GM21717 (cell line): ENCODE measurements at regions not wholly inside any gene's neighbourhood (a gene's known extent, or its start where the extent isn't known, plus 50 kb on each side); places are given as distances from the start of the nearest gene placed in this dataset.

Experiments
- ATAC-seq: cut with Tn5 transposase; IDR thresholded peaks from one replicate; pipeline ENCODE4 v1.9.1; 2021; ENCODE audit warnings: mild to moderate bottlenecking, moderate library complexity; ENCODE audit not compliant: unreplicated experiment

DNA sequence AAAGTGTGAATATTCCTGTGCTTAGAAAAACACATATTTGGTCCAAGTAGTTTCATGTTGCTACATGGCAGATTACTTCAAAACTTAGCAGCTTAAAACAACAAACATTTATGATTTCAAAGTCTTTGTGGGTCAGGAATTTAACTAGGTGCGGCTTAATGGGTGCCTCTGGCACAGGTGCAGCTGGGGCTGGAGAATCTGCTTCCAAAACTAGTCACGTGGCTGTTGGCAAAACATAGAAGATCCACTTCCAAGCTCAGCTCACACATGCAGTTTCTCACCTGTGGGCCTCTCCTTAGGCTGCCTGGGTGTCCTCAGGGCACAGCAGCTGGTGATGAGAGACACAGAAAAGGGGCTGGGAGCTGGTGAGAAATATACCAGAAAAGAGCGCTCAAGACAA is 263.4 kb downstream of the TTLL7 start:
- ATAC-seq, result no peak

DNA sequence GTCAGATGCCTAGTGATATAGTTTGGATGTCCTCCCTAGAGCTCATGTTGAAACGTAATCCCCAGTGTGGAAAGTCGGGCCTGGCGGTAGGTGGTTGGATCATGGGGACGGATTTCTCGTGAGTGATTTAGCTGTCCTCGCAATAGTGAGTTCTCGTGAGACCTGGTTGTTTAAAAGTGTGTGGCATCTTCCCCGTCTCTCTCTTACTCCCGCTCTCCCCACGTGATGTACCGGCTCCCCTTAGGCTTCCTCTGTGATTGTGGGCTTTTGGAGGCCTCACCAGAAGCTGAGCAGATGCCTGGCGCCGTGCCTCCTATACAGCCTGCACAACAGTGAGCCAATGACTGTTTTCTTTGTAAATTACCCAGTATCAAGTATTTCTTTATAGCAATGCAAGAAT is 264.5 kb downstream of the TTLL7 start:
- no peak for ATAC-seq

DNA sequence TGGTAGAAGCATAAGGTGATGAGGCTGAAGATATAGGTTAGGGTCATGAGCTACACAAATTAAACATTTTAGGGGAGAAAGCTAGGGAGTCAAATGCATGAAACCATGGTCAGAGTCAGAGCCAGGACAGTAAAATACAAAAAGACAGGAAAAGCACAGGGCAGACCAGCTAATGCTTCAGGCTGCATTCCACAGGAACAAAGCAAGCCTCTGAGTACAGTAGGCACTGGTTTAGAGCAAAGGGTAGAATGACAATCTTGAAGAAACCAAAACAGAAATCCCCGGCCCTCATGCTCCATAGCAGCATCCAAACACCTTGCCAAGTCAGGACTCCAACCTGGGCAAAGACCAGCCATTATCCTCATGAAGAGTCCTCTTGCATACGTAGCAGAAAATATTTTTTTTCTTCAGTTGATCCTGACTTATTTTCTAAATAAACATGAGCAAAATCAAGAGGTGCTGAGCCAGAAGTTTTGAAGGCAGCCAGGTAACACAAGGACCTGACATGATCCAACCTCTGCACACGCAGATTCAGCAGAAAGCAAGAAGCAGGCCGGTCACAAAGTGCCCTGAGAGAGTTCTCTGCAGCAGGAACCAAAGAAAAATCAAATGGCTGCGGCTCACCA is 273.1 kb downstream of the TTLL7 start:
- ATAC-seq, result no peak

DNA sequence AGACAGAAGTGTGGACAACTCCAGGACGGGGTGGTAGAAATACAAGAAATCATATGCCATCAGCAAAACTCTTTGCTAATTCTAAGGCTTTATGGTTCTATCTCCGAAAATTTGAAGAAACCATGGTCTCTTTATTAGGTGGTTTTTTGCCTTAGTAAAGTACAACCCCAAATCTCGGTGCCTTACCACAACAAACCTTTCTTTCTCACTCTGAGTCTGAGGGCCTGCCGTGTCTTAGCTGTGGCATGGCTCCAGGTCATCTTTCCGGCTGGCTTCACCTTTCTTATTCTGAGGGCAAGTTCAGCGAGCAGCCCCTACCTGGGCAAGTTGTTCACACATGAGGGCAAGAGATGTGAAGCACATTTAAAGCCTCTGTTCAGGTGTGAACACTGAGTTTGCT is 280.6 kb downstream of the TTLL7 start:
- peak; percentile 77 for ATAC-seq

DNA sequence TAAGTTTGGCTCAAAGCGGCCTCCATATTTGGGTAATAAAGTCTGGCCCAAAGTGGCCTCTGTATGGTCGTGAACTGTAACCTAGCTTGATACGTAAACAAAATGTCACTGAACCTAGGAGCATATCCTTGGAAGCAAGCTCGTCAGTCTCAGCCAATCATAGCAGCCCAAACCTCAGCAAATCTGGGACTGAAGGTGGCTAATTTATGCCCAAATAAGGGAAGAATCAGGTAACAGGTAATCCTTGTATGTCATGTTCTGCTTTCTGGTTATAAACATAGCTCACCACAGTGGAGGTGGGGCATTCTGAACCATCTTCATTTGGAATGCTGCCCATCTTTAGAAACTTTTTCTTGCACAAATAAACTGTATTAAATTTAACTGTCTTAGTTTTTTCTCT is 281.1 kb downstream of the TTLL7 start:
- ATAC-seq, result no peak

DNA sequence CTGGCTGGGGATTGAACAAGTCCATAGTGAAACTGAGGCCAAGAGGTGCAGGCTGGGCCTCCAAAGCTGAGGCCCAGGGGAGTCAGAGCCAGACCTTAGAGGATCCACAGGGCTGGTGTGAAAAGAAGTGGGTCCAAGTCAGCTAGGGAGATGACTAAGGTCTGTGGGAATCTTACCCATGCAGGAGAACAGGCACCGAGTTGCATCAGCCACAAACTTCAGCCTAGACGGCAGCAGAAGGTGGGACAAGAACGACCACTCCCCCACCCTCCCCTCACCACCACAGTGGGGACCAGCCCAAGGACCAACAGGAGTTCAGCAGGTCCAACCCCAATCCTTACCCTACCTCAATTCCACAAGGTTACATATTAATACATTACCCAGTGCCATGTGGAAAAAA is 282.3 kb downstream of the TTLL7 start:
- no peak for ATAC-seq

DNA sequence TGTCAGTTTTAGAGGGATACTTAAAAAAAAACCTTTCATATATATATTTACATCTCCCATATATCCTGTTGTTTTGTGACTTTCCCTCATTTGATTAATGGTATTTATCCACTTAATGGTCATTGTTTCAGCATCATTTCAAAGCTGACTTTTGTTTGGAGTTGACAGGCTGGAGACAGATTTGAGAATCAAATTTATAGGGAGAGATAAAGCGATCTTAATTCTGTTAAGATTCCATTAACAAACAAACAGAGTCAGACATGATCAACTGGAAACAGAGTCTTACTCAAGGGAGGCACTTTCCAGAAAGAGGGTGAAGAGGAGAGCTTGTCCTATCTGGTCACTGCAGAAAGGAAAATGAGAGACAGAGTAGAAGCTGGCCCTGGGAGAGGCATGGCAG is 283.4 kb downstream of the TTLL7 start:
- no peak for ATAC-seq

DNA sequence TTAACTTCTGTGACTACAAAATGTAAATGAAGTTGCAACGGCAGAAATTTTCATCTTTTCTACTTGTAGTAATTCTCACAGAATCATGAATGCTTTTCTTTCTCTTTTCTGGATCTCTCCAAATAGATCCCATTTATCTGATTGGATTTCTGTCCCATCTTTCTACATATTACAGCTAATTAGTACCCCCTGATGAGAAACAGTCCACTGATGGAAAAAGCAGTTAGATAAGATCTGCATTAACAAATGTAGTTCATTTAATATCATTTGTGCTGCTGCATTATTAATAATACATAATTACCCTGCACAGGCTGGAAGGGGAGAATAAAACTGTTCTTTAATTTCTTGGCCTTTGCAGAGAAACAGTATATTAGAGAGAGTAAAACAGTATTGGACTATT is 289.3 kb downstream of the TTLL7 start:
- ATAC-seq, result no peak

DNA sequence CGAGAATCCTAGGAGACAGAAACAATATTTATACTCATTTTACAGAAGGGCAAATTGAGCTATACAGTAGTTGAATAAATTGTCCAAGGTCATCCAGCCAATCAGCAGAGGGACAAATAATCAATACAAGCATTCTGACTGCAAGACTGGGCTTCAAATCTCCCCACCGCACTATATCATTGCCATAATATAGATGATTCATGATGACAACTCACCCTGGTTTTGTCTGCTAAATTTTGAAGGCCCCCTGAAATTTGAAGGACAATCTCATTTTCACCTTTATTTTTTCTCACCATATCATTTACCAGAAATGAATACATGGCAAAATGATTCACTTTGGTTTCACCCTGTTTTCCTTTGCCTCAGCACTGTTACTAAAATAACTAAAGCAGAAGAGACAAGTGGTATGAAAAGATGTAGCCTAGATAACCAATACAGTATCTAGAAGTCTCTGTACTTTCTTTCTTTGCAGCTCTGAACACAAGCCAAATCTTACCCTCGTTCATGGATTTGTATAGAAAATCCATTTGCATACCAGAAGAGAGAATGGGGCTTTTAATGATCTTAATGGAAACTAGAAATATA is 292.5 kb downstream of the TTLL7 start:
- ATAC-seq, result no peak

DNA sequence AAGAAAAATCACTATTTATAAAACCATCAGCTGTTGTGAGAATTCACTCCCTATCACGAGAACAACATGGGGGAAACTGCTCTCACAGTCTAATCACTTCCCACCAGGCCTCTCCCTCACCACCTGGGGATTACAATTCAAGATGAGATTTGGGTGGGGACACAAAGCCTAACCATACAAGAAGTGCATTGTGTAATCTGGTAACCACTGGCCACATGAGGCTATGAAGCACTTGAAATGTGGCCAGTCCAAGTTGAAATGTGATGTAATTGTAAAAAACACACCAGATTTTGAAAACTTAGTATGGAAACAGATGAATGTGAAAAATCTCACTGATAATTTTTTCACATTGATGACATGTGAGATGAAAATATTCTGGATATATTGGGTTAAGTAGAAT is 293.8 kb downstream of the TTLL7 start:
- no peak for ATAC-seq

DNA sequence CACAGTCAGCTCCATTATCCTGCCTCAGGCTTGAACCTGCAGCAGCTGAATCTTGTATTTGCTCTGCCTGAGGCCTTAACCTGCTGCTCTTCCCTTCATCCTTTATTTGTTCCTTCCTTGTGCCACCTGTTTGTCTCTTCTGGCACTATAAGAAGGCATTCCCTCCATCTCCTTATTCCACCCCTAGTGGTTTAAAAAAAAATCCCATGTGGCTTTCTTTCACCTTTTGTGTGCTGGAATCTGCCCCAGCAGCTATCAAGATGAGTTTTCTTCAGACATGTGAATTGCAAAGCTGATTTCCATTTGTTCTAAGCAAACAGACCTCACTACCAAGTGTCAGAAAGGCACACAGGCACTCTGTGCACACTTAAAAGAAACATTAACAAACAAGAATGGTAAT is 294.6 kb downstream of the TTLL7 start:
- ATAC-seq, result no peak

DNA sequence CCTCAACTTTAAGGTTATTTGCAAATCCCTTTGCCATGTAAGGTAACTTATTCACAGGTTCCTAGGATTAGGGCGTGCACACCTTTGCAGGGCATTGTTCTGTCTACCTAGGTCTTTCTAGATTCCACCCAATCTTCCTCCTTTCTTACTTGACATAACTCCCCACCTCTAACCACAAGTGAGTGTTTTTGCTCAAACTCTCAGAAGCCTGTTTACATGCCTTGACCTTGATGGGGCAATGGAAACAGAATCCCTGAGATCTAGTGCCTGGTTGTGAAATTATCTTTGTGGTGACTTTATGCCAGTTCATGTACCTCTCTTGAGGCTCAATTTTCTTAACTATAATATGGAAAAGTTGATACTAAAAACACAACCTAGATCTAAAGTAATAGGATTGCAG is 296.6 kb downstream of the TTLL7 start:
- ATAC-seq, result no peak

DNA sequence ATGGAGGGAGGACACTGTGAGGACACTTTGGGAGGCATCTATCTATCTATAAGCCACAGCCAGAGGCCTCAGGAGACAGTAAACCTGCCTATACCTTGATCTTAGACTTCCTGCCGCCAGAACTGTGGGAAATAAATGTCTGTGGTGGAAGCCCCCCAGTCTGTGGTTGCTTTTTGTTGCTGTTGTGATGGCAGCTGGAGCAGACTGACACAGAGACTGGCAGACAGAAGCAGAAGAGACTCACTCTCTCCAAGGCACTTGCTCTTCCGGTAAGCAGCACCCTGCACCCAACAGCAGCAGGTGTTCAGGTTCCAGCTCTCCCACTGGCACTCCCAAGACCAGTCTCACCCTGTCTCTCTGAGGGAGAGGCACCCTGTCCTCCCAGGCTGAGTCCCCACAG is 297.6 kb downstream of the TTLL7 start:
- no peak for ATAC-seq

DNA sequence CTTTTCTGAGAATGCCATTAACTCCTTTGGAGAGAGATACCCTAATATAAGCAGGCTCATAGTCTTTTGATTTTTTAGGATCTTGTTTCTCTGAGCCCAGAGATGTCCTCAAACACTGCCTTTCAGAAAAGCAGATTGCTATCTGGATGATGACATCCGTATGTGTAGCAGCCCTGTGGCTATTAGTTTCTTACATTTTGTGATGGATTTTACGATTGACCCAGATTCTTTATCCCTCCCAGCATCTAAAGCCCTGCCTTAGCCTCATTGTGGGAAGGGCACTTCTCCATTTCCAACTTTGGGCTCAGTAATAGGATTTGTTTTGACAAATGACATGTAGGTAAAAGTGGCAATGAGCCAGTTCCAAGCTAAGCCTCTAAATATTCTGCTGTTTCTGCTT is 300.3 kb downstream of the TTLL7 start:
- ATAC-seq, result no peak

DNA sequence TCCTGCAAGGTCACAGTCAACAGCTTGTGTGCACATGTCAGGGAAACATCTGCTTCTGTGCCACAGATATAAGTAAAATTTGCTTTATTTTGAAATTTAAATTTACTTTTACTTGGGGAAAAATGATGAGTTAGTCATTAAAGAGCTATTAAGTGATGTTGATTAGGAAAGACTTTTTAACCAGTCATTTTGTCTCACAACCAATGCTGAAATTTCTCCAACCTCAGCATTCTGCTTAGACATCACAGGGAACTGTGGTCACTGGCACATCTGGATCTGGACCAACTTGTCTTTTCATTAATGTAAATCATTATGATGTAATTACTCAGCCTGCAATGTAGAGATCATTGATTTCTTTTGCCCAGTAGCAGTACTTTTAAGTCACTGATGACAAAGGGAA is 301.0 kb downstream of the TTLL7 start:
- no peak for ATAC-seq

DNA sequence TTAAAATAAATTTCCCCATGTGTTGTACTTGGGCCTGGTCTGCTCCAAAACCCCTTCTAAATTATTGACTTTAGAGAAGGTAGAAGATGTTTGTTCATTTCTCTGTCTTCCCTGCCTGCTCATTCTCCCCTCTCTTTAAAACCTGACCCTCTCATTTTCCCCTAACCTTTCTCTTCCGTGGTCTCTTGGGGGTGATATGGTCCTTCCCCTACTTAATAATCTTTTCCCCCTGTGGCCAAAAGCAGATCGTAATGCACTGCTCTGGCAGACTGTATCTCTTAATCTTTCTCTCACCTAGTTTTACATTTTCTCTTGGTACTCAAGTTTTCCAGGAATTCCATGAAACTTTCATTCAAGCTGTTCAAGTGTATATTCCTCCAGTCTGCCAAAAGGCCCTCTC is 301.7 kb downstream of the TTLL7 start:
- no peak for ATAC-seq

DNA sequence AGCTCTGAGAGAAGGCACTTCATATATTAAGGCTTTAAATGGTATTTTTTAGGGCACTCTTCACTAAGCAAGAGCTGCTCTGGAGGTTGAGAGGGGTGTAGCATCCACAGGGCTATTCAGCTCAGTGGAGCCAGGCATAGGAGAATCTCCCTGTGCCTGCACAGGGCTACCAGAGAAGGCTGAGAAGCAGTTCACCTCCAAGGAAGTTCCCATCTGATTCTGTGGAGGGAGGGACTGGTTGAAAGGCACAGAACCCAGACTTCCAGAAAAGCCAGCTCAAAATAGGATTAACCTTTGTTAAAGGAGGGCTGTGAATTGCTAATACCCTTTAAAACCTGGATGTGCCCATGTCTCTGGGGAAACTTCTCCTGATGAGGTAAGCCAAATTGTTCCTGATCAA is 304.5 kb downstream of the TTLL7 start:
- ATAC-seq, result no peak

DNA sequence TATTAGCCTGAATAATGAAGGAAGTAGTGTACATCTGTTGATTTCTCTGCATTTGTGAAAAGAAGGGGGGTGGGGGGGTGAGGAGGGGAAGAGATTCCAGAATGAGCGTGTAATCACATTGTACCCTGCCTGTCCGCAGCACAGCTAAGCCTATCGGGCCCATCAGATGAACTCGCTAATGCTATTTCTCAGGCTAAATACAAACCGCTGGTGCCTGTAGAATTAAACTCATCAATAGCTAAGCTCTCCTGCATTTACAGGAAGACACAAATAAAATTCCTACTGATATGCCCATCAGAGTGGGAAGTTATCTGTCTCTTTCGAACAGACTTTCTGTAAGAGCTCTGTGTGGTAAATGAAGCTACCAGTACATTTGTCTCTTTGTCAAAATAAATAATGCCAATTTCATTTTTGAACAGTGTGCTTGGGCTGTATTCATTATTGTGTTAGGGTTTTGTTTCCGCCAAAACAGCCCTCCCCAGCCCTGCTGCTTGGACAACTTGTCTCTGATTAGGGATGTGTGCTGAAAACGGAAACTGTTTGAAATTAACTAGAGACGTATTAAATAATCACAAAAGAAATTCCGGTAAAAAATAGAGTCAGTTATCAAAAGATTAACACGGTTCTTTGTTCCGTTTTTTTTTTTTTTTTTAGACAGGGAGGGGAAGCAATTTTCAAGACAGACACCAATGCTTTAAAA is 305.4 kb downstream of the TTLL7 start:
- no peak for ATAC-seq

DNA sequence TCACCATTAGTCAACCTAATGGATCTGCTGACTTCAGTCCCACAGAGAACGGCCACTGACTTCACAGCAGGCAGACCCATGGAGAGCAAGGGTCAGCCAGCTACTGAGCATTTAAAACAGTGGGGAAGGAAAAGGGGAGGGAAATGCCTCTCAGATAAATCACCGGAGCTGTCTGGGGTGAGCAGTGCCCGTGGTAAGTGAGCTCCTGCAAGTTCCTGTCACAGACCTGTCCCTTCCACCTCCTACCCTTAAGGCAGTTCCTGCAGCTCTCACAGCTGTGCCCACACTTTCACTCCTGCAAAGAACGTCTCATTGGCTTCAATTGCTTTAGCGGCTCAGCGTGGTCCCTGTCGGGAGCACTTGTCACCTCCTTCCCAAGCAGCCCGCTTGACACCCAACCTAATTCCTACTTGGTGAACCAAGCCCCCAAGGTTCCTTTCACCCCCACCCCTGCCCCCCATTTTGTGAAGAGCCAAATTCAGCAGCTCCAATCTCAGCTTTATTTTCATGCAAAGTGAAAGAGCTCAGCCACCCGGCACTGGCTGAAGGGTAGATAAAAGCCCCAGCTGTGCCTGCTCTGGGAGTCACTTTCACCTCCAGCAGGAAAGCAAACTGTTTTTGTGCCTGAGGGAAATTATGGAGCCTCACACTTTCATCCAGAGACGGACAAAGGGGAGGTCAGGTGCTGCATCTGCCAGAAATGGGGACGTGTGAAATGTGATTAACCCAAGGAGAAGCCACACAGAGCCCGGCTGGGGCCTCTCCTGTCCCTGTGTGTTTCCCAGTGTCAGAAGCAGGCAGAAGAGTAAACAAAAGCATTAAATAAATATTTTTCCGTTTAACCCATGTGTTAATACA is 306.2 kb downstream of the TTLL7 start:
- ATAC-seq, result peak; percentile 72

DNA sequence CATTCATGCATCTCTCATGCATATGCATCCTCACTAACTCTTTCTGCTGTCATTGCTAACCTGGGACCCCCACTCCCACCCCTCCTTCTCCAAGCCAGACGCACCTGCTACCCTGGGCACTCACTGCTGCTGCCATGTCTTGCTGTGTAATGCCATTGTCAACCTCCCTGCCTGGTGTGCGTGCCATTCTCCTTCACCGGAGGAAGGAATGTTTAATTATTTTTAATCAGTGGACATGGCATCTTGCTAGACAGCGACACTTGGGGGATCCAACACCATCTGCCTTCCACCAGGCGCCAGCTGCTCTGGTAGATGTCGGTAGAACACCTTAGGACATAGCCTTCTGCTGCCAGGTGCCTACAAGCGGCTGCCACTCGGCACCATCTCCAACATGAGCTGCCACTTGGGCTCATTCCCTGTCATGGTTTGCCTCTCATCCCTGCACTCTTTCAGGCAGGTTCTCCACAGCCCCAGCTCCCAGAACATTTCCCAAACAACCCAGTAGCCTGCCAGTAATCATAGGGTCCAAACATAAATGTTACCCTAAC is 306.9 kb downstream of the TTLL7 start:
- ATAC-seq, result no peak
